GM23338 (cell line): ENCODE measurements at regions not wholly inside any gene's neighbourhood (a gene's known extent, or its start where the extent isn't known, plus 50 kb on each side); places are given as distances from the start of the nearest gene placed in this dataset.

Experiments used
- ATAC-seq: fragments of 200-7000 bp; cut with Tn5 transposase; 3 replicates; pipeline ENCODE4 v1.9.1; 2020
- DNase-seq: peaks from one replicate; pipeline ENCODE4 v3.0.0-alpha.2; 2015; ENCODE audit warnings: low spot score
- H2AFZ ChIP-seq: fragments of 200-600 bp; sonication (generic); 2 replicates; pipeline ENCODE4 v1.8.0; 2016; ENCODE audit warnings: antibody characterized with exemption, mild to moderate bottlenecking, moderate library complexity
- H3F3A ChIP-seq: fragments of 200-600 bp; sonication (generic); replicated peaks from 2 replicates; pipeline ENCODE4 v1.8.0; 2017; ENCODE audit warnings: antibody characterized with exemption, mixed run types, low read depth
- H3K27ac ChIP-seq: fragments of 200-600 bp; sonication (generic); 2 replicates; pipeline ENCODE4 v1.6.1; 2016; ENCODE audit warnings: low read depth
- H3K27me3 ChIP-seq: fragments of 200-600 bp; sonication (generic); 2 replicates; pipeline ENCODE4 v1.8.0; 2016; ENCODE audit warnings: mild to moderate bottlenecking, mixed run types, moderate library complexity; ENCODE audit not compliant: insufficient read depth
- H3K36me3 ChIP-seq: fragments of 200-600 bp; sonication (generic); 2 replicates; pipeline ENCODE4 v1.8.0; 2016; ENCODE audit warnings: mild to moderate bottlenecking; ENCODE audit not compliant: insufficient read depth
- H3K4me1 ChIP-seq: fragments of 200-600 bp; sonication (generic); 2 replicates; pipeline ENCODE4 v1.8.0; 2016; ENCODE audit warnings: mild to moderate bottlenecking, moderate library complexity; ENCODE audit not compliant: insufficient read depth
- H3K4me2 ChIP-seq: fragments of 200-600 bp; sonication (generic); 2 replicates; pipeline ENCODE4 v1.7.1; 2017; ENCODE audit warnings: mixed run types
- H3K4me3 ChIP-seq: fragments of 200-600 bp; sonication (generic); 2 replicates; pipeline ENCODE4 v1.6.1; 2016; ENCODE audit warnings: mixed run types
- H3K79me2 ChIP-seq: fragments of 200-600 bp; sonication (generic); replicated peaks from 2 replicates; pipeline ENCODE4 v1.8.0; 2017; ENCODE audit warnings: mild to moderate bottlenecking; ENCODE audit not compliant: insufficient read depth
- H3K9me2 ChIP-seq: fragments of 200-600 bp; sonication (generic); 2 replicates; pipeline ENCODE4 v1.8.0; 2017; ENCODE audit not compliant: insufficient read depth
- H4K20me1 ChIP-seq: fragments of 200-600 bp; sonication (generic); replicated peaks from 2 replicates; pipeline ENCODE4 v1.8.0; 2017; ENCODE audit warnings: mild to moderate bottlenecking; ENCODE audit not compliant: insufficient read depth
- H3K27ac Mint-ChIP-seq: 2 replicates; pipeline ENCODE4 v1.8.0; 2020; ENCODE audit warnings: inconsistent platforms, mild to moderate bottlenecking, moderate library complexity, mixed read lengths
- H3K27me3 Mint-ChIP-seq: 3 replicates; pipeline ENCODE4 v1.8.0; 2022; ENCODE audit warnings: low read depth, mild to moderate bottlenecking, moderate library complexity, mixed read lengths, inconsistent platforms; ENCODE audit not compliant: insufficient read depth, poor library complexity
- H3K36me3 Mint-ChIP-seq: 3 replicates; pipeline ENCODE4 v1.8.0; 2021; ENCODE audit warnings: low read depth, mild to moderate bottlenecking, inconsistent platforms, moderate library complexity, mixed read lengths
- H3K4me1 Mint-ChIP-seq: 3 replicates; pipeline ENCODE4 v1.8.0; 2020; ENCODE audit warnings: mild to moderate bottlenecking, inconsistent platforms, mixed read lengths
- H3K4me3 Mint-ChIP-seq: 3 replicates; pipeline ENCODE4 v1.8.0; 2021; ENCODE audit warnings: moderate library complexity, mild to moderate bottlenecking, inconsistent platforms, mixed read lengths
- H3K9me3 Mint-ChIP-seq: 3 replicates; pipeline ENCODE4 v1.8.0; 2020; ENCODE audit warnings: moderate library complexity, mild to moderate bottlenecking, inconsistent platforms, mixed read lengths
- CREB1 ChIP-seq: fragments of 250-450 bp; sonication (Bioruptor Pico); IDR thresholded peaks from 2 replicates; pipeline ENCODE4 v1.5.0; 2020; ENCODE audit warnings: low read depth, mild to moderate bottlenecking, moderate library complexity
- CTCF ChIP-seq, 2 experiments: fragments of 200-600 bp in 1 of 2; sonication (generic) in 1 of 2; conservative IDR thresholded peaks; 2 replicates each; pipeline versions ENCODE4 v1.5.1 to v1.6.1; 2016 to 2017; ENCODE audit warnings: antibody characterized with exemption in 2 of 2, low read depth in 2 of 2, mild to moderate bottlenecking in 2 of 2, moderate library complexity in 1 of 2
- EZH2 ChIP-seq: fragments of 200-600 bp; sonication (generic); IDR thresholded peaks from one replicate; pipeline ENCODE4 v1.8.0; 2017; ENCODE audit warnings: antibody characterized with exemption, mild to moderate bottlenecking, low read depth; ENCODE audit not compliant: unreplicated experiment
- EZH2phosphoT487 ChIP-seq: fragments of 200-600 bp; sonication (generic); IDR thresholded peaks from one replicate; pipeline ENCODE4 v1.8.1; 2018; ENCODE audit warnings: antibody characterized with exemption; ENCODE audit not compliant: unreplicated experiment
- JUNB ChIP-seq: IDR thresholded peaks from one replicate; pipeline ENCODE4 v1.6.1; 2016; ENCODE audit warnings: antibody characterized with exemption; ENCODE audit not compliant: unreplicated experiment
- NANOG ChIP-seq: IDR thresholded peaks from 2 replicates; pipeline ENCODE4 v1.6.1; 2016; ENCODE audit warnings: antibody characterized with exemption, borderline replicate concordance
- POLR2AphosphoS5 ChIP-seq: IDR thresholded peaks from 2 replicates; pipeline ENCODE4 v1.6.1; 2016; ENCODE audit warnings: antibody characterized with exemption, low read depth
- REST ChIP-seq: IDR thresholded peaks from one replicate; pipeline ENCODE4 v1.6.1; 2018; ENCODE audit warnings: antibody characterized with exemption; ENCODE audit not compliant: unreplicated experiment
- STAT1 ChIP-seq: IDR thresholded peaks from one replicate; pipeline ENCODE4 v1.6.1; 2016; ENCODE audit warnings: antibody characterized with exemption; ENCODE audit not compliant: unreplicated experiment
- ZNF114 ChIP-seq: fragments of 250-450 bp; sonication (Bioruptor Pico); IDR thresholded peaks from 2 replicates; pipeline ENCODE4 v1.5.0; 2020; ENCODE audit warnings: mild to moderate bottlenecking, moderate library complexity
- ZNF331 ChIP-seq: fragments of 250-450 bp; sonication (Bioruptor Pico); IDR thresholded peaks from 2 replicates; pipeline ENCODE4 v1.5.0; 2020; ENCODE audit warnings: low read depth, mild to moderate bottlenecking, moderate library complexity
- TF ChIP-seq, protein P1 (sequence below): IDR thresholded peaks from 2 replicates; pipeline ENCODE4 v1.6.1; 2016; ENCODE audit warnings: antibody characterized with exemption
- TF ChIP-seq, protein P2 (sequence below): fragments of 250-450 bp; sonication (Bioruptor Pico); IDR thresholded peaks from 2 replicates; pipeline ENCODE4 v1.5.0; 2020; ENCODE audit warnings: mild to moderate bottlenecking, moderate library complexity

GRCh38 chr21:18716578-18717138, 313.1 kb upstream of the TMPRSS15 start:
- no peaks in the 10 kb centered on the region for H3F3A ChIP-seq
- no peak overlapping the region for H2AFZ ChIP-seq
- 0 out of 2 replicates have a peak, but pooled peaks cover 3% of the 10 kb centered on the region for H3K9me2 ChIP-seq
- 0 out of 2 replicates have a peak, but pooled peaks cover 3% of the 10 kb centered on the region for H3K36me3 ChIP-seq
- no peaks in the 10 kb centered on the region for H4K20me1 ChIP-seq
- H3K4me3 ChIP-seq = no peak overlapping the region
- no peaks in the 10 kb centered on the region for H3K27me3 ChIP-seq
- Mint-ChIP-seq H3K27me3 (no peaks in the 10 kb centered on the region), H3K36me3 (peaks cover 6% of the 10 kb centered on the region; the same call in 2 of the 3 replicates), H3K27ac (no peak overlapping the region), H3K4me3 (no peak overlapping the region), H3K4me1 (no peaks in the 10 kb centered on the region), H3K9me3 (peaks cover 10% of the 10 kb centered on the region)
- no peak overlapping the region for H3K4me2 ChIP-seq
- TF ChIP-seq CREB1 (no peak), REST (no peak), CTCF (conservative IDR thresholded peaks at IDR 0.05; ENCODE audit: low read depth in 2 of 2) (no peak), JUNB (no peak), EZH2phosphoT487 (no peak), EZH2 (no peak), ZNF114 (no peak), POLR2AphosphoS5 (no peak), STAT1 (no peak), NANOG (no peak), ZNF331 (no peak)
- TF ChIP-seq, protein P1, sequence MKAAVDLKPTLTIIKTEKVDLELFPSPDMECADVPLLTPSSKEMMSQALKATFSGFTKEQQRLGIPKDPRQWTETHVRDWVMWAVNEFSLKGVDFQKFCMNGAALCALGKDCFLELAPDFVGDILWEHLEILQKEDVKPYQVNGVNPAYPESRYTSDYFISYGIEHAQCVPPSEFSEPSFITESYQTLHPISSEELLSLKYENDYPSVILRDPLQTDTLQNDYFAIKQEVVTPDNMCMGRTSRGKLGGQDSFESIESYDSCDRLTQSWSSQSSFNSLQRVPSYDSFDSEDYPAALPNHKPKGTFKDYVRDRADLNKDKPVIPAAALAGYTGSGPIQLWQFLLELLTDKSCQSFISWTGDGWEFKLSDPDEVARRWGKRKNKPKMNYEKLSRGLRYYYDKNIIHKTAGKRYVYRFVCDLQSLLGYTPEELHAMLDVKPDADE = no peak
- TF ChIP-seq, protein P2, sequence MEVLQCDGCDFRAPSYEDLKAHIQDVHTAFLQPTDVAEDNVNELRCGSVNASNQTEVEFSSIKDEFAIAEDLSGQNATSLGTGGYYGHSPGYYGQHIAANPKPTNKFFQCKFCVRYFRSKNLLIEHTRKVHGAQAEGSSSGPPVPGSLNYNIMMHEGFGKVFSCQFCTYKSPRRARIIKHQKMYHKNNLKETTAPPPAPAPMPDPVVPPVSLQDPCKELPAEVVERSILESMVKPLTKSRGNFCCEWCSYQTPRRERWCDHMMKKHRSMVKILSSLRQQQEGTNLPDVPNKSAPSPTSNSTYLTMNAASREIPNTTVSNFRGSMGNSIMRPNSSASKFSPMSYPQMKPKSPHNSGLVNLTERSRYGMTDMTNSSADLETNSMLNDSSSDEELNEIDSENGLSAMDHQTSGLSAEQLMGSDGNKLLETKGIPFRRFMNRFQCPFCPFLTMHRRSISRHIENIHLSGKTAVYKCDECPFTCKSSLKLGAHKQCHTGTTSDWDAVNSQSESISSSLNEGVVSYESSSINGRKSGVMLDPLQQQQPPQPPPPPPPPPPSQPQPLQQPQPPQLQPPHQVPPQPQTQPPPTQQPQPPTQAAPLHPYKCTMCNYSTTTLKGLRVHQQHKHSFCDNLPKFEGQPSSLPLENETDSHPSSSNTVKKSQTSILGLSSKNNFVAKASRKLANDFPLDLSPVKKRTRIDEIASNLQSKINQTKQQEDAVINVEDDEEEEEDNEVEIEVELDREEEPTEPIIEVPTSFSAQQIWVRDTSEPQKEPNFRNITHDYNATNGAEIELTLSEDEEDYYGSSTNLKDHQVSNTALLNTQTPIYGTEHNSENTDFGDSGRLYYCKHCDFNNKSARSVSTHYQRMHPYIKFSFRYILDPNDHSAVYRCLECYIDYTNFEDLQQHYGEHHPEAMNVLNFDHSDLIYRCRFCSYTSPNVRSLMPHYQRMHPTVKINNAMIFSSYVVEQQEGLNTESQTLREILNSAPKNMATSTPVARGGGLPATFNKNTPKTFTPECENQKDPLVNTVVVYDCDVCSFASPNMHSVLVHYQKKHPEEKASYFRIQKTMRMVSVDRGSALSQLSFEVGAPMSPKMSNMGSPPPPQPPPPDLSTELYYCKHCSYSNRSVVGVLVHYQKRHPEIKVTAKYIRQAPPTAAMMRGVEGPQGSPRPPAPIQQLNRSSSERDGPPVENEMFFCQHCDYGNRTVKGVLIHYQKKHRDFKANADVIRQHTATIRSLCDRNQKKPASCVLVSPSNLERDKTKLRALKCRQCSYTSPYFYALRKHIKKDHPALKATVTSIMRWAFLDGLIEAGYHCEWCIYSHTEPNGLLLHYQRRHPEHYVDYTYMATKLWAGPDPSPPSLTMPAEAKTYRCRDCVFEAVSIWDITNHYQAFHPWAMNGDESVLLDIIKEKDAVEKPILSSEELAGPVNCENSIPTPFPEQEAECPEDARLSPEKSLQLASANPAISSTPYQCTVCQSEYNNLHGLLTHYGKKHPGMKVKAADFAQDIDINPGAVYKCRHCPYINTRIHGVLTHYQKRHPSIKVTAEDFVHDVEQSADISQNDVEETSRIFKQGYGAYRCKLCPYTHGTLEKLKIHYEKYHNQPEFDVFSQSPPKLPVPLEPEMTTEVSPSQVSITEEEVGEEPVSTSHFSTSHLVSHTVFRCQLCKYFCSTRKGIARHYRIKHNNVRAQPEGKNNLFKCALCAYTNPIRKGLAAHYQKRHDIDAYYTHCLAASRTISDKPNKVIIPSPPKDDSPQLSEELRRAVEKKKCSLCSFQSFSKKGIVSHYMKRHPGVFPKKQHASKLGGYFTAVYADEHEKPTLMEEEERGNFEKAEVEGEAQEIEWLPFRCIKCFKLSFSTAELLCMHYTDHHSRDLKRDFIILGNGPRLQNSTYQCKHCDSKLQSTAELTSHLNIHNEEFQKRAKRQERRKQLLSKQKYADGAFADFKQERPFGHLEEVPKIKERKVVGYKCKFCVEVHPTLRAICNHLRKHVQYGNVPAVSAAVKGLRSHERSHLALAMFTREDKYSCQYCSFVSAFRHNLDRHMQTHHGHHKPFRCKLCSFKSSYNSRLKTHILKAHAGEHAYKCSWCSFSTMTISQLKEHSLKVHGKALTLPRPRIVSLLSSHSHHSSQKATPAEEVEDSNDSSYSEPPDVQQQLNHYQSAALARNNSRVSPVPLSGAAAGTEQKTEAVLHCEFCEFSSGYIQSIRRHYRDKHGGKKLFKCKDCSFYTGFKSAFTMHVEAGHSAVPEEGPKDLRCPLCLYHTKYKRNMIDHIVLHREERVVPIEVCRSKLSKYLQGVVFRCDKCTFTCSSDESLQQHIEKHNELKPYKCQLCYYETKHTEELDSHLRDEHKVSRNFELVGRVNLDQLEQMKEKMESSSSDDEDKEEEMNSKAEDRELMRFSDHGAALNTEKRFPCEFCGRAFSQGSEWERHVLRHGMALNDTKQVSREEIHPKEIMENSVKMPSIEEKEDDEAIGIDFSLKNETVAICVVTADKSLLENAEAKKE (CRISPR knock-in tag) = no peak
- no peaks in the 10 kb centered on the region for H3K4me1 ChIP-seq
- no peak overlapping the region for H3K27ac ChIP-seq
- no peak for ATAC-seq
- no peaks in the 10 kb centered on the region for H3K79me2 ChIP-seq
- DNase-seq = no peak
